Peyer's patch (tissue), 4 donors: ENCODE measurements at regions not wholly inside any gene's neighbourhood (a gene's known extent, or its start where the extent isn't known, plus 50 kb on each side); places are given as distances from the start of the nearest gene placed in this dataset.
"Not testable (repeated sequence)": the region's sequence is repeated elsewhere in the genome, so short reads cannot be mapped to it uniquely, and the experiment has no call there.

ENCODE experiments used
- DNase-seq, 3 donors: peaks; one replicate each; pipeline ENCODE4 v3.0.0-alpha.2; 2017 to 2019
- H3K27ac ChIP-seq, 4 donors: fragments of 200-600 bp; sonication (generic); one replicate each; pipeline ENCODE4 v1.5.1; 2016 to 2019
- H3K27me3 ChIP-seq, 2 donors: fragments of 200-600 bp; sonication (generic); one replicate each; pipeline ENCODE4 v1.5.1; 2019
- H3K36me3 ChIP-seq, 3 donors: fragments of 200-600 bp; sonication (generic); one replicate each; pipeline ENCODE4 v1.5.1; 2016 to 2019
- H3K4me1 ChIP-seq, 4 donors: fragments of 200-600 bp; sonication (generic); one replicate each; pipeline ENCODE4 v1.5.1; 2016 to 2019
- H3K4me3 ChIP-seq, 4 donors: fragments of 200-600 bp; sonication (generic); 1 replicate in 3 of 4; 2 replicates in 1 of 4; pipeline ENCODE4 v1.5.1; 2016 to 2019; ENCODE audit warnings: mild to moderate bottlenecking in 1 of 4
- H3K9me3 ChIP-seq, 4 donors: fragments of 200-600 bp; sonication (generic); one replicate each; pipeline ENCODE4 v1.5.1; 2016 to 2019; ENCODE audit warnings: mild to moderate bottlenecking in 1 of 4
- POLR2A ChIP-seq, 2 donors: fragments of 450-650 bp; IDR thresholded peaks; one replicate each; pipeline ENCODE4 v1.5.1; 2017; ENCODE audit warnings: antibody characterized with exemption in 2 of 2, mild to moderate bottlenecking in 2 of 2, moderate library complexity in 2 of 2
- TF ChIP-seq, protein P1 (sequence below), 6 experiments: fragments of 450-650 bp in 4 of 6; fragments of 200-600 bp in 2 of 6; sonication (generic) in 1 of 6; IDR thresholded peaks; one replicate each; pipeline ENCODE4 v1.5.1; 2017 to 2019; ENCODE audit warnings: antibody characterized with exemption in 6 of 6, mild to moderate bottlenecking in 3 of 6, moderate library complexity in 1 of 6

DNA sequence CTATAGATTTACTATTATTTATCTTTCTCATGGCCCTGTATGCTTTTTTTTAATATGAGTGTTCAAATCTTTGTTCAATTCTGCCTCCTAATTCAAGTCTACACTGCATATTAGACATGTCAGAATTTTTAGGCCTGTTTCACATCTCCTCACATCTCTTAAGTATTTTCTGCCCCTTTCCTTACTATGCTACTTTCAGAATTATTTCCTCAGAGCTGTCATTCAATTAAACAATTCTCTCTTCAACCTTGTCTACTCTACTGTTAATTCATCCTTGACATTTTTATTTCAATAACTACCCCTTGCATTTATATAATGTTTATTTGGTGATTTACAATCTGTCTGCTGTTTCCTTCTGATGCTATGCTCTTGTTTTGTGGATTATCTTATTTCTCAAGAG, 91.1 kb downstream of the CAPZA3 start:
- no peaks in the 10 kb centered on the region for H3K9me3 ChIP-seq
- H3K4me1 ChIP-seq = no peaks in the 10 kb centered on the region
- no peak overlapping the region for H3K4me3 ChIP-seq
- H3K36me3 ChIP-seq = no peaks in the 10 kb centered on the region
- DNase-seq = no peak
- H3K27ac ChIP-seq = no peak overlapping the region
- H3K27me3 ChIP-seq = no peaks in the 10 kb centered on the region
- no peak for TF ChIP-seq POLR2A (IDR thresholded peaks at IDR 0.05)
- TF ChIP-seq, protein P1, sequence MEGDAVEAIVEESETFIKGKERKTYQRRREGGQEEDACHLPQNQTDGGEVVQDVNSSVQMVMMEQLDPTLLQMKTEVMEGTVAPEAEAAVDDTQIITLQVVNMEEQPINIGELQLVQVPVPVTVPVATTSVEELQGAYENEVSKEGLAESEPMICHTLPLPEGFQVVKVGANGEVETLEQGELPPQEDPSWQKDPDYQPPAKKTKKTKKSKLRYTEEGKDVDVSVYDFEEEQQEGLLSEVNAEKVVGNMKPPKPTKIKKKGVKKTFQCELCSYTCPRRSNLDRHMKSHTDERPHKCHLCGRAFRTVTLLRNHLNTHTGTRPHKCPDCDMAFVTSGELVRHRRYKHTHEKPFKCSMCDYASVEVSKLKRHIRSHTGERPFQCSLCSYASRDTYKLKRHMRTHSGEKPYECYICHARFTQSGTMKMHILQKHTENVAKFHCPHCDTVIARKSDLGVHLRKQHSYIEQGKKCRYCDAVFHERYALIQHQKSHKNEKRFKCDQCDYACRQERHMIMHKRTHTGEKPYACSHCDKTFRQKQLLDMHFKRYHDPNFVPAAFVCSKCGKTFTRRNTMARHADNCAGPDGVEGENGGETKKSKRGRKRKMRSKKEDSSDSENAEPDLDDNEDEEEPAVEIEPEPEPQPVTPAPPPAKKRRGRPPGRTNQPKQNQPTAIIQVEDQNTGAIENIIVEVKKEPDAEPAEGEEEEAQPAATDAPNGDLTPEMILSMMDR (IDR thresholded peaks at IDR 0.05) = no peak

DNA sequence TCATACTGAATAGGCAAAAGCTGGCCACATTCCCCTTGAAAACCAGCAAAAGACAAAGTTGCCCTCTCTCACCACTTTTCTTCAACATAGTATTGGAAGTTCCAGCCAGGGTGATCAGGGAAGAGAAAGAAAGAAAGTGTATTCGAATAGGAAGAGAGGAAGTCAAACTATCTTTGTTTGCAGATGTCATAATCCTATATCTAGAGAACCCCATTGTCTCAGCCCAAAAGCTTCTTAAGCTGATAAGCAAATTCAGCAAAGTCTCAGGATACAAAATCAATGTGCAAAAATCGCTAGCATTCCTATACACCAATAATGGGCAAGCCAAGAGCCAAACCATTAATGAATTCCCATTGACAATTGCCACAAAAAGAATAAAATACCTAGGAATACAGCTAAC, 95.0 kb downstream of the CAPZA3 start:
- not testable (repeated sequence) for H3K36me3 ChIP-seq, H3K27ac ChIP-seq, H3K27me3 ChIP-seq, DNase-seq, H3K4me3 ChIP-seq, H3K9me3 ChIP-seq, H3K4me1 ChIP-seq

DNA sequence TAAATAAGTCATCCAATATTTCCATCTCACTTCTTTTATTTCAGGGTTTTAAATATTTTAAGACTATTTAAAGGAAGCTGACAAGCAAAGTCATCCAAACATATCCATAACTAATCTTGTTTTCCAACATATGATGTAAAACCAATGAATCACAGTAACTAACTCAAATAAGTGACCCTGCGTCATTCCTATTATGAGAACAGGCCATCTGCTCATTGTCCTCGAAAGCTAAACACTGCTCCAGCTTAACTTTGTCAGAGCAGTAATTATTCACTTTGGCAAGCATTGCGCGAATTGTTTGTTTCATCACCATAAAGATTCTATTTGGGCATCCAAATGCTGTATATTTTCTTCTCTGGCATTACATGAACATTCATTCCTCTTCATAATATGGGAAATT, 99.1 kb downstream of the CAPZA3 start:
- Histone ChIP-seq H3K27me3 (no peaks in the 10 kb centered on the region), H3K9me3 (no peaks in the 10 kb centered on the region), H3K4me1 (no peaks in the 10 kb centered on the region), H3K27ac (no peak overlapping the region), H3K4me3 (no peak overlapping the region), H3K36me3 (no peaks in the 10 kb centered on the region)
- TF ChIP-seq POLR2A (IDR thresholded peaks at IDR 0.05) = no peak
- TF ChIP-seq, protein P1 (IDR thresholded peaks at IDR 0.05) = no peak
- DNase-seq = no peak

DNA sequence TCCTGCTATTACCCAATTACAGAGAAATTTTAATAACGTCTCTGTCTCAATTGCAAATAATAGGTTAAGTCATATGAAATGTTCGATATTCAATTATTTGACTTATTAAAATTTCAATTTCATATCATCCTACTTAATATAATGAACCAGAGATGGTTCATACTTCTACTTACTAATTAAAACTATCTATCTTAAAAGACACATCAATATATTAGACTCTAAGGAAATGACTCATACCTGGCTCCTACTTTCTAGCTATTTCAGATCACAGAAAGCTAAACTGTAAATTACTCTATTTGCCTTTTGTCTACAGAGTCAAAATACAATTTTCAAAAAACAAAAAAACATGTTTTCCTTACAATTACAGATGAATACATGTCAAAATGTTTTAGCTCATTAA, 99.6 kb downstream of the CAPZA3 start:
- no peak overlapping the region for H3K27ac ChIP-seq
- H3K36me3 ChIP-seq = no peaks in the 10 kb centered on the region
- no peaks in the 10 kb centered on the region for H3K27me3 ChIP-seq
- no peak for DNase-seq
- H3K4me3 ChIP-seq = no peak overlapping the region
- no peak for TF ChIP-seq POLR2A (IDR thresholded peaks at IDR 0.05)
- TF ChIP-seq, protein P1 (IDR thresholded peaks at IDR 0.05) = no peak
- no peaks in the 10 kb centered on the region for H3K4me1 ChIP-seq
- no peaks in the 10 kb centered on the region for H3K9me3 ChIP-seq

DNA sequence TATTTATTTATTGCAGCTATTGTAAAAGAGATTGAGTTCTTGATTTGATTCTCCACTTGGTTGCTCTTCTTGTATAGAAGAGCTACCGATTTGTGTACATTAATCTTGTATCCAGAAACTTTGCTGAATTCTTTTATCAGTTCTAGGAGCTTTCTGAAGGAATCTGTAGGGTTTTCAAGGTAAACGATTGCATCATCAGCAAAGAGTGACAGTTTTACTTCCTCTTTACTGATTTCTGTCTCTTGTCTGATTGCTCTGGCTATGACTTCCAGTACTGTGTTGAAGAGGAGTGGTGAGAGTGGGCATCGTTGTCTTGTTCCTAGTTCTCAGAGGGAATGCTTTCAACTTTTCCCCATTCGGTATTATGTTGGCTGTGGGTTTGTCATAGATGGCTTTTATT, 103.1 kb downstream of the CAPZA3 start:
- not testable (repeated sequence) for H3K27me3 ChIP-seq, H3K9me3 ChIP-seq, DNase-seq, H3K36me3 ChIP-seq, H3K4me3 ChIP-seq, H3K27ac ChIP-seq, H3K4me1 ChIP-seq

DNA sequence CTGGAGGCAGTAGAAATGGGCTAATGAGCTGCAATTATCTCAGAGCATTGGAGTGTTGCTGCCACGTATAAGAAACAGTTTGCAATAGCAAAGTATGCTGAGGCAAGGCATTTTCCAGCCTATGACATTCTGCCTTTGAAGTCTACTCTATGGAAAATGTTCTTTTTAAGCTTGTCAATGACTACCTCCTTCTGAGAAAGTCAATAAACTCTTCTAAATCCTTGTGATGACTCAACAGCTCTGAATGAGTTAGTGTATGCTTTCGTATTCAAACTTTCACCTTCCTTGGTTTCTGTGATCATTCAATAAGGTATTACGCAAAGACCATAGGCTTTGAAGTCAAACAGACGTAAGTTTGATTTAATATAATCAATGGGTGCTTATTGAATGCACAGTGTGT, 111.2 kb downstream of the CAPZA3 start:
- Histone ChIP-seq H3K36me3 (no peaks in the 10 kb centered on the region), H3K4me3 (no peak overlapping the region), H3K27me3 (no peaks in the 10 kb centered on the region), H3K27ac (no peak overlapping the region), H3K4me1 (no peaks in the 10 kb centered on the region), H3K9me3 (no peaks in the 10 kb centered on the region)
- DNase-seq = no peak
- TF ChIP-seq POLR2A (IDR thresholded peaks at IDR 0.05) = no peak
- TF ChIP-seq, protein P1 (IDR thresholded peaks at IDR 0.05) = no peak

DNA sequence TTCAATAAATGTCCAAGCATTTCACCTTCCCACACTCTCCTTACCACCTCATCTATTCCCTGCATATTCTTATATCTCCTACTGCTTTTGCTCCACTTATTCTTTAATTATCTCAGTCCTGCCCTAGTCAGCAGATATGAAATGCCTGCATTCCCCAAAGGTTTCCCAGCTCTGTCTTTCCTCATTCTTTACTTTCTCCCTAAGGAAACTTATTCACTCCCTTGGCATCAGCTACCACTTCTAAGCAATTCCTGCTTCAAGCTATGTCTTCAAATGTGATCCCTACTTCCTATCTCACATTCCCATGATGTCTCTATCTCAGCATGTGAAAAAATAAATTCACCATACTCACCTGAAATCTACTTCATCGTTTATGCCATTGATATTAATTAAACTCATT, 111.8 kb downstream of the CAPZA3 start:
- TF ChIP-seq POLR2A (IDR thresholded peaks at IDR 0.05) = no peak
- TF ChIP-seq, protein P1 (IDR thresholded peaks at IDR 0.05) = no peak
- Histone ChIP-seq H3K9me3 (no peaks in the 10 kb centered on the region), H3K27ac (no peak overlapping the region), H3K4me1 (no peaks in the 10 kb centered on the region), H3K4me3 (no peak overlapping the region), H3K36me3 (no peaks in the 10 kb centered on the region), H3K27me3 (no peaks in the 10 kb centered on the region)
- DNase-seq = no peak
